ENCODE measurements at regions not wholly inside any gene's neighbourhood (a gene's known extent, or its start where the extent isn't known, plus 50 kb on each side); places are given as distances from the start of the nearest gene placed in this dataset.

GRCh38 chr11:11710556-11710955 is 88.8 kb upstream of the GALNT18 start:
- no peak for DNase-seq

- DNase-seq = no peak
Observed at GRCh38 chr11:11709447-11710239, 87.8 kb upstream of the GALNT18 start.

- DNase-seq = no peak
Observed at GRCh38 chr11:11708256-11708655, 86.5 kb upstream of the GALNT18 start.

GRCh38 chr11:11706028-11706427 is 84.2 kb upstream of the GALNT18 start:
- no peak for DNase-seq

- no peak for DNase-seq
Observed at GRCh38 chr11:11703885-11704284, 82.1 kb upstream of the GALNT18 start.

- no peak for DNase-seq
Observed at GRCh38 chr11:11701070-11701469, 79.3 kb upstream of the GALNT18 start.

- DNase-seq = no peak
Observed at GRCh38 chr11:11697796-11698195, 76.0 kb upstream of the GALNT18 start.

- no peak for DNase-seq
Observed at GRCh38 chr11:11691296-11692151, 69.7 kb upstream of the GALNT18 start.

- no peak for DNase-seq
Observed at GRCh38 chr11:11681536-11681935, 59.7 kb upstream of the GALNT18 start.

- no peak for DNase-seq
Observed at GRCh38 chr11:11677672-11678356, 56.0 kb upstream of the GALNT18 start.

- no peak for DNase-seq
Observed at GRCh38 chr11:11675671-11676181, 53.9 kb upstream of the GALNT18 start.

GRCh38 chr11:11672789-11673188 is 51.0 kb upstream of the GALNT18 start:
- DNase-seq = no peak

GRCh38 chr11:11672101-11672500 is 50.3 kb upstream of the GALNT18 start:
- no peak for DNase-seq
